ENCODE measurements at regions not wholly inside any gene's neighbourhood (a gene's known extent, or its start where the extent isn't known, plus 50 kb on each side); places are given as distances from the start of the nearest gene placed in this dataset.
"Not testable (repeated sequence)": the region's sequence is repeated elsewhere in the genome, so short reads cannot be mapped to it uniquely, and the experiment has no call there.

- not testable (repeated sequence) for DNase-seq (ENCODE audit: low read depth)
Observed at GRCh38 chr21:5013455-5014304, 5507.7 kb upstream of the TPTE start.

GRCh38 chr21:5015187-5015586, 5506.2 kb upstream of the TPTE start:
- not testable (repeated sequence) for DNase-seq (ENCODE audit: low read depth)

GRCh38 chr21:5019120-5019519, 5502.3 kb upstream of the TPTE start:
- not testable (repeated sequence) for DNase-seq (ENCODE audit: low read depth)

- DNase-seq (ENCODE audit: low read depth) = not testable (repeated sequence)
Observed at GRCh38 chr21:5021815-5022214, 5499.6 kb upstream of the TPTE start.

GRCh38 chr21:5022254-5022653, 5499.1 kb upstream of the TPTE start:
- not testable (repeated sequence) for DNase-seq (ENCODE audit: low read depth)

GRCh38 chr21:5022748-5023147, 5498.6 kb upstream of the TPTE start:
- not testable (repeated sequence) for DNase-seq (ENCODE audit: low read depth)

GRCh38 chr21:5035147-5035546, 5486.2 kb upstream of the TPTE start:
- not testable (repeated sequence) for DNase-seq (ENCODE audit: low read depth)

GRCh38 chr21:5035587-5035986, 5485.8 kb upstream of the TPTE start:
- DNase-seq (ENCODE audit: low read depth) = not testable (repeated sequence)

- DNase-seq (ENCODE audit: low read depth) = not testable (repeated sequence)
Observed at GRCh38 chr21:5037606-5038331, 5483.6 kb upstream of the TPTE start.

- DNase-seq (ENCODE audit: low read depth) = not testable (repeated sequence)
Observed at GRCh38 chr21:5039926-5040325, 5481.5 kb upstream of the TPTE start.

- not testable (repeated sequence) for DNase-seq (ENCODE audit: low read depth)
Observed at GRCh38 chr21:5042583-5042982, 5478.8 kb upstream of the TPTE start.

- DNase-seq (ENCODE audit: low read depth) = not testable (repeated sequence)
Observed at GRCh38 chr21:5044812-5045211, 5476.6 kb upstream of the TPTE start.

GRCh38 chr21:5051303-5052018, 5469.9 kb upstream of the TPTE start:
- DNase-seq (ENCODE audit: low read depth) = not testable (repeated sequence)

- not testable (repeated sequence) for DNase-seq (ENCODE audit: low read depth)
Observed at GRCh38 chr21:5055027-5055754, 5466.2 kb upstream of the TPTE start.

- not testable (repeated sequence) for DNase-seq (ENCODE audit: low read depth)
Observed at GRCh38 chr21:5055996-5056962, 5465.1 kb upstream of the TPTE start.

- DNase-seq (ENCODE audit: low read depth) = not testable (repeated sequence)
Observed at GRCh38 chr21:5057077-5057476, 5464.3 kb upstream of the TPTE start.

GRCh38 chr21:5060364-5061083, 5460.9 kb upstream of the TPTE start:
- DNase-seq (ENCODE audit: low read depth) = not testable (repeated sequence)

- DNase-seq (ENCODE audit: low read depth) = not testable (repeated sequence)
Observed at GRCh38 chr21:5064581-5065142, 5456.7 kb upstream of the TPTE start.
